ENCODE measurements at regions not wholly inside any gene's neighbourhood (a gene's known extent, or its start where the extent isn't known, plus 50 kb on each side); places are given as distances from the start of the nearest gene placed in this dataset.

- POLR2A ChIA-PET (ENCODE audit: low non-redundant PET), result no interaction called here
- BruUV-seq (replicated peaks), result no TSS peak
Measured at GRCh38 chr9:13557746-13558145, 278.3 kb upstream of the MPDZ start.

GRCh38 chr9:13556656-13557055 lies 277.2 kb upstream of the MPDZ start:
- H3K36me3 ChIP-seq (ENCODE audit: insufficient read depth, low read length, poor library complexity, severe bottlenecking), result no peaks in the 10 kb centered on the region
- POLR2A ChIA-PET (ENCODE audit: low non-redundant PET), result no interaction called here
- CTCF ChIA-PET, result no interaction called here
- H3K27ac ChIP-seq (ENCODE audit: low read depth, low read length, poor library complexity, severe bottlenecking), result no peak overlapping the region
- H3K9me3 ChIP-seq (ENCODE audit: low read depth, low read length, poor library complexity, severe bottlenecking), result no peaks in the 10 kb centered on the region
- no TSS peak for BruUV-seq (replicated peaks)
- H3K4me3 ChIP-seq (ENCODE audit: low read depth, low read length, poor library complexity, severe bottlenecking), result no peak overlapping the region
- DNase-seq (ENCODE audit: low spot score), result no peak
- peaks cover 12% of the 10 kb centered on the region for H3K27me3 ChIP-seq (replicated peaks; ENCODE audit: insufficient read depth, low read depth, low read length, poor library complexity)
- intact Hi-C loops (cut with micrococcal nuclease; ENCODE audit: unreplicated experiment), result no loop called here
- H3K4me1 ChIP-seq (ENCODE audit: insufficient read depth, low read length, poor library complexity, severe bottlenecking), result no peaks in the 10 kb centered on the region
- TF ChIP-seq, protein P1, sequence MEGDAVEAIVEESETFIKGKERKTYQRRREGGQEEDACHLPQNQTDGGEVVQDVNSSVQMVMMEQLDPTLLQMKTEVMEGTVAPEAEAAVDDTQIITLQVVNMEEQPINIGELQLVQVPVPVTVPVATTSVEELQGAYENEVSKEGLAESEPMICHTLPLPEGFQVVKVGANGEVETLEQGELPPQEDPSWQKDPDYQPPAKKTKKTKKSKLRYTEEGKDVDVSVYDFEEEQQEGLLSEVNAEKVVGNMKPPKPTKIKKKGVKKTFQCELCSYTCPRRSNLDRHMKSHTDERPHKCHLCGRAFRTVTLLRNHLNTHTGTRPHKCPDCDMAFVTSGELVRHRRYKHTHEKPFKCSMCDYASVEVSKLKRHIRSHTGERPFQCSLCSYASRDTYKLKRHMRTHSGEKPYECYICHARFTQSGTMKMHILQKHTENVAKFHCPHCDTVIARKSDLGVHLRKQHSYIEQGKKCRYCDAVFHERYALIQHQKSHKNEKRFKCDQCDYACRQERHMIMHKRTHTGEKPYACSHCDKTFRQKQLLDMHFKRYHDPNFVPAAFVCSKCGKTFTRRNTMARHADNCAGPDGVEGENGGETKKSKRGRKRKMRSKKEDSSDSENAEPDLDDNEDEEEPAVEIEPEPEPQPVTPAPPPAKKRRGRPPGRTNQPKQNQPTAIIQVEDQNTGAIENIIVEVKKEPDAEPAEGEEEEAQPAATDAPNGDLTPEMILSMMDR (conservative IDR thresholded peaks at IDR 0.05; ENCODE audit: low read depth, low read length), result no peak
- no peak for TF ChIP-seq EZH2 (IDR thresholded peaks at IDR 0.05; ENCODE audit: borderline replicate concordance, low read depth, low read length, poor library complexity, severe bottlenecking)

More at GRCh38 chr9:13557746-13558145, 278.3 kb upstream of the MPDZ start:
- no peaks in the 10 kb centered on the region for H3K4me1 ChIP-seq (ENCODE audit: insufficient read depth, low read length, poor library complexity, severe bottlenecking)
- H3K36me3 ChIP-seq (ENCODE audit: insufficient read depth, low read length, poor library complexity, severe bottlenecking), result no peaks in the 10 kb centered on the region
- no peak overlapping the region for H3K4me3 ChIP-seq (ENCODE audit: low read depth, low read length, poor library complexity, severe bottlenecking)
- intact Hi-C loops (cut with micrococcal nuclease; ENCODE audit: unreplicated experiment), result no loop called here
- CTCF ChIA-PET, result no interaction called here
- TF ChIP-seq, protein P1 (conservative IDR thresholded peaks at IDR 0.05; ENCODE audit: low read depth, low read length), result no peak
- TF ChIP-seq EZH2 (IDR thresholded peaks at IDR 0.05; ENCODE audit: borderline replicate concordance, low read depth, low read length, poor library complexity, severe bottlenecking), result no peak
- no peak overlapping the region for H3K27ac ChIP-seq (ENCODE audit: low read depth, low read length, poor library complexity, severe bottlenecking)
- no peak for DNase-seq (ENCODE audit: low spot score)
- H3K9me3 ChIP-seq (ENCODE audit: low read depth, low read length, poor library complexity, severe bottlenecking), result no peaks in the 10 kb centered on the region
- peaks cover 9% of the 10 kb centered on the region for H3K27me3 ChIP-seq (replicated peaks; ENCODE audit: insufficient read depth, low read depth, low read length, poor library complexity)

GRCh38 chr9:13555989-13556500 lies 276.6 kb upstream of the MPDZ start:
- H3K4me3 ChIP-seq (ENCODE audit: low read depth, low read length, poor library complexity, severe bottlenecking), result no peak overlapping the region
- ChIA-PET CTCF (no interaction called here), POLR2A (ENCODE audit: low non-redundant PET) (no interaction called here)
- no peaks in the 10 kb centered on the region for H3K9me3 ChIP-seq (ENCODE audit: low read depth, low read length, poor library complexity, severe bottlenecking)
- TF ChIP-seq EZH2 (IDR thresholded peaks at IDR 0.05; ENCODE audit: borderline replicate concordance, low read depth, low read length, poor library complexity, severe bottlenecking), result no peak
- TF ChIP-seq, protein P1 (conservative IDR thresholded peaks at IDR 0.05; ENCODE audit: low read depth, low read length), result no peak
- peaks cover 16% of the 10 kb centered on the region for H3K27me3 ChIP-seq (replicated peaks; ENCODE audit: insufficient read depth, low read depth, low read length, poor library complexity)
- no peak overlapping the region for H3K27ac ChIP-seq (ENCODE audit: low read depth, low read length, poor library complexity, severe bottlenecking)
- H3K4me1 ChIP-seq (ENCODE audit: insufficient read depth, low read length, poor library complexity, severe bottlenecking), result no peaks in the 10 kb centered on the region
- DNase-seq (ENCODE audit: low spot score), result no peak
- no peaks in the 10 kb centered on the region for H3K36me3 ChIP-seq (ENCODE audit: insufficient read depth, low read length, poor library complexity, severe bottlenecking)
- intact Hi-C loops (cut with micrococcal nuclease; ENCODE audit: unreplicated experiment), result no loop called here
- BruUV-seq (replicated peaks), result no TSS peak

All from A673 (cell line).